NCI-H1092 treated with DMSO at 0.1 percent for 48 hours (cell line): ENCODE measurements at regions not wholly inside any gene's neighbourhood (a gene's known extent, or its start where the extent isn't known, plus 50 kb on each side); places are given as distances from the start of the nearest gene placed in this dataset.

ENCODE experiments used
- DNase-seq: peaks from one replicate; lab custom pipeline; 2025; lab: John Stamatoyannopoulos, UW

- no peak for DNase-seq
These were observed 327.0 kb upstream of the NR5A2 start for GRCh38 chr1:199700551-199700950.

DNA sequence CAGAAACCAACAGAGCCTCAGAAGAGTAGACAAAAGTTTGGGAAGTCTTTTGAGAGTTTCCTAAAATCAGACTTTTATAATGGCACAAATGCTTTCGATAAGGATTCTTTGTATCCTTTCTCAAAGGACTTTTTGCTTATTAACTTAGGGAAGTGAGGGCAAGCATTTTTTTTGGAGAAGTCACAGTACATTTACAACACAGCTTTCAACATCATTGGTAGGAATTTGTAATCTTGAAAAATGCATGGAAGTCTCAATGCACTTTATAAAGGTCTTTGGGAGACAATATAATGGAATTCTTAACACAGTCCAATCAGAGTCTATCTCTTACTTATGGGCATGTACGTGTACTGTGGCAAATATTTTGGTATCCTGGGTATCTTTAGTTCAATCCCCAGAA lies 325.8 kb upstream of the NR5A2 start:
- DNase-seq, result no peak

GRCh38 chr1:199704231-199704630 lies 323.3 kb upstream of the NR5A2 start:
- no peak for DNase-seq

GRCh38 chr1:199705825-199706224 lies 321.7 kb upstream of the NR5A2 start:
- DNase-seq, result no peak

GRCh38 chr1:199706826-199707606 lies 320.5 kb upstream of the NR5A2 start:
- DNase-seq, result no peak

DNA sequence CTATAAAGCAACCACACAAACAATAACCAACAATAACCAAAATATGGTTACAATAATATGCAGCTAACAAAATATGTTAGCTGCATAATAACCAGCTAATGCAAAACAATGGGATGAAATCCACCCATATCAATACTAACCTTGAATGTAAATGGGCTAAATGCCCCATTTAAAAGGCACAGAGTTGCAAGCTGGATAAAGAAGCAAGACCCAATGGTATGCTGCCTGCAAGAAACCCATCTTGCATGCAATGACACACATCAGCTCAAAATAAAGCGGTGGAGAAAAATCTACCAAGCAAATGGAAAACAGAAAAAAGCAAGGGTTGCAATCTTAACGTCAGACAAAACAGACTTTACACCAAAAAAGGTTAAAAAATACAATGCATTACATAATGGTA lies 316.5 kb upstream of the NR5A2 start:
- no peak for DNase-seq

- no peak for DNase-seq
These were observed 310.8 kb upstream of the NR5A2 start for GRCh38 chr1:199716729-199717128.

DNA sequence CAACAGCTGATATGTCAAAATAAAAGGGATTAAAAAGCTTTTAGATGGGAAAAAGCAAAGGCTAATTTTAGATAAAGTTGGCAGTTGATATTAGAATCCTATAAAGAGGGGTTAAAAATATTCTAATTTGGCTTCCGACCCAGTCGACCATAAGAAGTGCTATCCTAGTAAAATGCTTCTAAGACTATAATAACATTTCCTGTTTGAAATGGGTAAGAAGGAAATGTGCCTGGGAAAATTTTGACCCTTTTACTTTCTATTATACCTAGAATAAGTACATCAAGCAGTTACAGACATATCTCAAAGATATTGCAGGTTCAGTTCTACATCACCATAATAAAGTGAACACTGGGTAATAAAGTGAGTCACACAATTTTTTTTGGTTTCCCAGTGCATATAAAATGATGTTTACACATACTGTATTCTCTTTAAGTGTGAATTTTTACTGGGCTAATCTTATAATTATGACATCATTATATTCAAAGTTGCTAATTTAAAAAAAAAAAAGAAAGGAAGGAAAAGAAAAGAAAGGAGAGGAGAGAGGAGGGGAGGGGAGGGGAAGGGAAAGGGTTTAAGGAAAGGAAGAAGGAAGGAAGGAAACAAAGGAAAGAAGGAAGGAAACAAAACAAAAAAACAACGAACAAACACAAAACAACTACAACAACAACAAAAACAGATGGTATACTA lies 308.2 kb upstream of the NR5A2 start:
- no peak for DNase-seq

DNA sequence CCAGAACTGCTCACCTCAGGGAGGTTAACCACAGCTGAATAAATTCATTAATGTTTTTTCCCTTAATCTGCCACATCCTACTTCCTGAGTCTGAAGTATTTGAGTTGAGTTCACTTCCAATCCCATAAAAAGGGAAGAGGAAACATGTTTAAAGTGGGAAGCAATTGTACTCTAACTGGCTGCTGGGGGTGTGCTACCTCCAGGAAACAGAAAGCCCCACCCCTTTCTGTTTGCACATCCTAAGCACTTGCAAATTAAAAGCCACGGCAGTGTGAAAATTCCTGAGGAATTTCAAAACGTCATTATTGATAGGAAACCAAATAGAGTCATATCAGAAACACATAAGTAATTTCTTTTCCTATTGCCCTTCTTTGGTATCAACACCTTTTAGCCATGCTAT lies 307.0 kb upstream of the NR5A2 start:
- DNase-seq, result no peak

DNA sequence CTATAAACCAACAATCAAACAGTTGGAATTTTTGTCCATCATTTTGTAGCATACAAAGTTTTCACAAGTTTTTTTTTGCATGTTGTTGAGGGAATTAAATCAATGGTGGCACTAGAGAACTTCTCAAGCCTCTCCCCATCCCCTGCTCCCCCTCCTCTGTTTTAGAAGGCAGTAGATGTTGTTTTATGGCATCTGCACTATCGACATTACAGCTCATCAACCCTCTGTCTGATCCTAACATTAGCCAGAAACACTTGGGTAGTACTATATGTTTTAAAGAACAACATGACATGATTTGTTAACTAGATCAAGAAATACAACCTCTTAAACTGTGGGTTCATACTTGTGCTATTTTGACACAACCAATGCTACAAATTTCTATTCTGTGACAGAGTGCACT lies 306.5 kb upstream of the NR5A2 start:
- DNase-seq, result no peak

GRCh38 chr1:199723250-199723956 lies 304.1 kb upstream of the NR5A2 start:
- no peak for DNase-seq

GRCh38 chr1:199724049-199724448 lies 303.5 kb upstream of the NR5A2 start:
- DNase-seq, result no peak

GRCh38 chr1:199725002-199725565 lies 302.4 kb upstream of the NR5A2 start:
- DNase-seq, result no peak

- no peak for DNase-seq
These were observed 299.8 kb upstream of the NR5A2 start for GRCh38 chr1:199727682-199728081.

DNA sequence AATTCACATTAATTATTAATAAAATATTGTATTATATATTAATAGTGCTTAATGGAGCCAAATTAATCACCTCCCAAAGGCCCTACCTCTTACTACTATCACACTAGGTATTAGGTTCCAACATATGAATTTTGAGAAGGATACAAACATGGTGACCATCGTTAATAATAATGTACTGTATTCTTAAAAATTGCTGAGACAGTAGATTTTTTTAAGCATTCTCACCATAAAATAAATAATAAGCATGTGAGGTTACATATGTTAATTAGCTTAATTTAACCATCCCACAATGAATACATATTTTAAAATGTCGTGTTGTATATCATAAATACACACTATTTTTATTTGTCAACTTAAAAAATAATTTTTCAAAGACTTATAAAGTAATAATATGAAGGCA lies 299.2 kb upstream of the NR5A2 start:
- no peak for DNase-seq

DNA sequence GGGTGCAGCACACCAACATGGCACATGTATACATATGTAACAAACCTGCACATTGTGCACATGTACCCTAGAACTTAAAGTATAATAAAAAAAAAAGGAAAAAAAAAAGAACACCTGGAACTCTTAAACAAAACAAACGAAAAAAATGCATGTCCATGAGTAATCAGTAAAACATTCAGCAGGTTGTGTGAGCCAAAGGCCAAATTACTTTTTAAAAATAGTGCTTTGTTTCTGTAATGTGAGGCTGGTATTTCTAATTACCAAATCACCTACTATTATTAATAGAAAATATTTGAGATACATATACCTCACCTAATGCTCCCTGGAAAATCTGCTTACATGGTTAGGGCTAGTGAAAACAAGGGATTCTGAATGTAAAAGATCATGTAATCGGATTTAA lies 294.4 kb upstream of the NR5A2 start:
- no peak for DNase-seq

GRCh38 chr1:199734186-199734585 lies 293.3 kb upstream of the NR5A2 start:
- no peak for DNase-seq

- DNase-seq, result no peak
These were observed 291.9 kb upstream of the NR5A2 start for GRCh38 chr1:199735660-199736059.

DNA sequence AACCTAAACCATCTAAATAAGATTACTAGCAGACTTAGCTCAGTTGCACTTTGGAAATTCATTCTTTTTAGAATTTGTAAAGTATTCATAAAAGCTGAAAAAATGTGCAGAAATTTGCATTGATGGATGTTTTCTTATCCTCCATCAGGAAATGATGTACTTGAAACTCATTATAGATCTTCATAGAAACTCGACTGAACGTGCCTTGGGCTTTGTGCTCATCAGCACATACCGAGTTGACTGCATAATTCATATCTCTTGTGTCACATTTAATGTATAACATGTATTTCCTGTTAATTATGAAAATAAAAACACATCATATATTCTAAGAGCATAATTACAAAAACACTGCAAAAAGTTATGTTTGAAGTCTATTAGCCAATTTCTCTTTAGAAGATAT lies 290.9 kb upstream of the NR5A2 start:
- no peak for DNase-seq

- DNase-seq, result no peak
These were observed 285.9 kb upstream of the NR5A2 start for GRCh38 chr1:199741586-199741985.

- no peak for DNase-seq
These were observed 285.0 kb upstream of the NR5A2 start for GRCh38 chr1:199742547-199742946.

DNA sequence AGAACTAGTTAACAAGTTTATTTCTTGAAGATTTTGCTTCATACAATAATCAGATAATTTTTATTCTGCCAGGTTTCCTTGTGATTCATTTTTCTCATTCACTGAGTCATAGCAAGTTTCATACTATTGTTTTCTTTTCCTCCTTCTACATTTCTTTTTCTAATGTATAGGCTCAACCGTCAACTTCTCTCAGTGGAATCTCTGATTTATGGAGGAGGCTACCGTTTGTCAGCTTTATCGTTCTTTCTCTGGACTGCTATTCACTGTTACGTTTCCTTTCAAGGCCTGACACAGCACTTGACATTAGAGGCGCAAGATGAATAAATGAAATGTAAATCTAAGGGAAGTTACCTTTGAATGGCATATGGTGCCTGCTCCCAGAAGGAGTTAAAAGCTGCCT lies 284.3 kb upstream of the NR5A2 start:
- DNase-seq, result no peak
